GM18873 (cell line): ENCODE measurements at regions not wholly inside any gene's neighbourhood (a gene's known extent, or its start where the extent isn't known, plus 50 kb on each side); places are given as distances from the start of the nearest gene placed in this dataset.
"Not testable (repeated sequence)": the region's sequence is repeated elsewhere in the genome, so short reads cannot be mapped to it uniquely, and the experiment has no call there.

Experiments
- ATAC-seq: cut with Tn5 transposase; IDR thresholded peaks from one replicate; pipeline ENCODE4 v1.9.1; 2021; ENCODE audit warnings: mild to moderate bottlenecking, moderate library complexity, moderate number of reproducible peaks; ENCODE audit not compliant: unreplicated experiment, low FRiP score

- ATAC-seq, result no peak
Observed at GRCh38 chr13:78160793-78161192, 242.2 kb upstream of the EDNRB start.

DNA sequence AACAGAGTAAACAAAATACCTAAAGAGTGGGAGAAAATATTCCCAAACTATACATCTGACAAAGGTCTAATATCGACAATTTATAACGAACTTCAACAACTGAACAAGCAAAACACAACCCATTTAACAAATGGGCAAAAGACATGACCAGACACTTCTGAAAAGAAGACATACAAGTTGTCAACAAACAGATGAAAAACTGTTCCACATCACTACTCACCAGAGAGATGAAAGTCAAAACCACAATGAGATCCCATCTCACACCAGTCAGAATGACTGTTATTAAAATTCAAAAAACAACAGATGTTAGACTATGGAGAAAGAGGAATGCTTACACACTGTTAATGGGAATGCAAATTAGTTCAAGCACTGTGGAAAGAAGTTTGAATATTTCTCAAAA is 233.8 kb upstream of the EDNRB start:
- ATAC-seq, result no peak

- no peak for ATAC-seq
Observed at GRCh38 chr13:78147905-78148304, 229.3 kb upstream of the EDNRB start.

- ATAC-seq, result no peak
Observed at GRCh38 chr13:78145276-78145675, 226.6 kb upstream of the EDNRB start.

DNA sequence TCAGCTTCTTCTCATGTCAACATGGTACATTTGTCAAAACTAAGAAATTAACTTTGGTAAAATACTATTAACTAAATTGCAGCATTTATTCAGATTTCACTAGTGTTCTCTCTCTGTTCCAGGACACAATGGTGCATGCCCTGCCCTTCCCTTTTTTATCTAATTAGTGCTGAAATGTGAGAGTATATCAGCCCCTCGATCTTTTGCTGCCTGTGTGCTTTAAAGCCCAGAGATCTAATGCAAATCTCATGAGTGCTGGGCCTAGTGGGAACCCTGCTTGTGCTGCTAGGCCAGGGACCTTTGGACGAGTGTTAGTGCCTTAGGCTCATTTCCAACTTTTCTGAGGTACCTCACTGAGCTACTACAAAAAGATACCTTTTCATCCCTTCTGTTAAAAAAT is 221.1 kb upstream of the EDNRB start:
- ATAC-seq, result no peak

- ATAC-seq, result no peak
Observed at GRCh38 chr13:78138756-78139155, 220.1 kb upstream of the EDNRB start.

- ATAC-seq, result peak; percentile 80
Observed at GRCh38 chr13:78137404-78138142, 218.9 kb upstream of the EDNRB start.

DNA sequence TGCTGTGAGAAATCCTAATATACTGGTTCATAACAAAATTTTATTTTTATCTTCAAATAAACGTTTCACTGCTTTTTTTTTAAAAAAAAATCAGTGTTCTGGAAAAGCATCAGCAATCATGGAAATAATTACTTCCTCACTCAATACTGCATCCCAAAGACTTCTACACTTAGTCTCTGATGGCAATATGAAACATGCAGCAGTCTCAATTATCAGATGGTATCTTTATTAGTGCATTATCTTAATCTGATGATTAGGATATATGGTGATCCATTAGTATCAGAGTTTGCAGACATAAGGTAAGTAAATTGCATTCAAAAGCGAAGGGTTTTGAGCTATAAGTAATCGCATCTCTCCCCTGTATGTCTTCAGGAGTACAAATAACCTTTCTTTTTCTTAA is 218.3 kb upstream of the EDNRB start:
- ATAC-seq, result no peak

DNA sequence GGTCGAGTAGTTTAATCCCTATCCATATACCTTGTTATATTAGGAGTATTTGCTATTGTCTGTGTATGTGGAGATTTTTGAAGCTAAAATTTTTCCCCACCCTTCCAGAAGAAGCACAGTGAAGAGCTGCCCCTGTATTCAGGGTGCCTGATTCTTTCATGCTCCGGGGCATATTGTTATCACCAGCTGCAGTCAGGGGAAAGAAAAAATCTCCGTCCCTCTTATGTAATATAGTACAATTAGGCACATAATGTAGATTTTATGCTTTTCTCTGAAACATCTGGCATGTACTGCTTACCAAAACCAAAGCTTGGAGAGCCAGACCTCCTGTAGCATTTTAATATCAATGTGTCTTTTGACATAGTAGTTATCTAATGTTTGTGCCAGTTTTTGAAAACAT is 214.9 kb upstream of the EDNRB start:
- ATAC-seq, result no peak

DNA sequence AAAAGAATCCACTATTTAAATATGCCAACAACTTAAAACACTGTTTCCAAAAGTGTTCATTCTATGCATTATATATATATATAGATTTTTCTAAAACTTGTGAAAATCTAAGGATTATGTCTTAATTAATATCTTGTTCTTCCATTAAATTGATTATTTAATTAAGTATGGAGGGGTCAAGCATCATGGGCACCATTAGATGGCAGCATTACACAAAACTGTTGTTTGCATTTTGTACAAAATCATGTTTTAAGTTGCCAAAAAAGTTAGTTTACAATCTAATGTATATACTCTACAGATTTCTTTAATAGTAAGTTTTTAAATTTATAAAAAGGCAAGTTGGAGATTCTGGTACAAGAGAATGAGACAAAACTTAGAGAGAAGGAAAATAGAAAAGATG is 213.2 kb upstream of the EDNRB start:
- ATAC-seq, result no peak

DNA sequence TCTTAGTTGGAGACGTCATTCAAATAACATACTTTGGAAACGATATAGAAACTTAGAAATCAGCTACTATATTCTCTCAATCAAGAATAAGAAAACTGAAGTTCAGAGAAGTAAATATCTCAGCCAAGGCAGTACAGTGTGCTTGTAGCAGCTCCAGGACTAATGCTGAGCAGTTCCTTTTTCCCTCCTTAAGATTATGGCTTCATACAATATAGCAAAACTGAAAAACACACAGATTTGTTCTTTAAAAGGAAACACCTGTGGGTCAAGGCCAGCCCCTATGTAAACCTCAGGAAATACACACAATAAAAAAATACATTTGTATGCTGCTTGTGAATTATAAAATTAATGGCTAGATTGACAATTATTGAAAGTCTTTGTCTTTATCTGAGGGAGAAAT is 212.7 kb upstream of the EDNRB start:
- ATAC-seq, result no peak

- ATAC-seq, result no peak
Observed at GRCh38 chr13:78129823-78130222, 211.2 kb upstream of the EDNRB start.

GRCh38 chr13:78129359-78129758 is 210.7 kb upstream of the EDNRB start:
- ATAC-seq, result no peak

GRCh38 chr13:78121459-78122348 is 203.1 kb upstream of the EDNRB start:
- ATAC-seq, result no peak

DNA sequence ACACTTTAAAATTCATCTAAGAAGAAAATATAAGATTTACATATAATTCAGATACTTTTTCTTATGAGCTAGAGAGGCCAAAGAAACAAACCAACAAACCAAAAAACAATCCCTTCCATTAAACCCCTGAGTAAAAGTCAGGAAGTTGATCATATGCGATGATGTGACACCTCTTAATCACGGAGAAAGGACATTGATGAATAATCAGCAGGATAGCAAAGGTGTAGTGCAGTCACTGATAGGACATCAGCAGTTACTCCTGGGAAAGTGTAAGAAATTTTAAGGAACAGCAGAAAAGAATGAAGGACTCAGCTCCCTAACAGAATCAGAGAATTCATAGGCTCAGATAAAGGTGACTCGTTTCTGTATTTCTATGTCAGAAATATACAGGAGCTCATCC is 202.4 kb upstream of the EDNRB start:
- no peak for ATAC-seq

GRCh38 chr13:78120144-78120543 is 201.5 kb upstream of the EDNRB start:
- ATAC-seq, result not testable (repeated sequence)

GRCh38 chr13:78117070-78117469 is 198.4 kb upstream of the EDNRB start:
- ATAC-seq, result not testable (repeated sequence)

DNA sequence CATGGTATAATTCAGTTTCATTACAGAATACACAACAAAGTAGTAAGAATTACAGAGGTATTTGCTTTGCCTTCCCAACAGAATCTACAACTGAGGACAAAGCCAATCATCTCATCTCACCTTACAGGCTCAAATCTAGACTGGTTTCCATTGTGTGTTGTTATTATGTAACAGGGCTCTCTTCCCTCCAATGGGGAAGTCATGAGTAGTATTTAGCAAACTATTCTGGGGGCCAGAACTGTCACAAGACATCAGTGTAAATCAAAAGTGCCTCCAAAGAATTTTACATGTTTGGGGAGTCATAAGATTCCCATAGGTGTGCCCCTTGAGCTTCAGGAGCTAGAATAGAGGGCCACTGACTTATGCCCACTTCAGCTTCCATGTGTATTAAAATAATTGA is 187.0 kb upstream of the EDNRB start:
- ATAC-seq, result no peak

GRCh38 chr13:78103936-78104335 is 185.3 kb upstream of the EDNRB start:
- ATAC-seq, result no peak

- no peak for ATAC-seq
Observed at GRCh38 chr13:78102741-78103140, 184.1 kb upstream of the EDNRB start.

DNA sequence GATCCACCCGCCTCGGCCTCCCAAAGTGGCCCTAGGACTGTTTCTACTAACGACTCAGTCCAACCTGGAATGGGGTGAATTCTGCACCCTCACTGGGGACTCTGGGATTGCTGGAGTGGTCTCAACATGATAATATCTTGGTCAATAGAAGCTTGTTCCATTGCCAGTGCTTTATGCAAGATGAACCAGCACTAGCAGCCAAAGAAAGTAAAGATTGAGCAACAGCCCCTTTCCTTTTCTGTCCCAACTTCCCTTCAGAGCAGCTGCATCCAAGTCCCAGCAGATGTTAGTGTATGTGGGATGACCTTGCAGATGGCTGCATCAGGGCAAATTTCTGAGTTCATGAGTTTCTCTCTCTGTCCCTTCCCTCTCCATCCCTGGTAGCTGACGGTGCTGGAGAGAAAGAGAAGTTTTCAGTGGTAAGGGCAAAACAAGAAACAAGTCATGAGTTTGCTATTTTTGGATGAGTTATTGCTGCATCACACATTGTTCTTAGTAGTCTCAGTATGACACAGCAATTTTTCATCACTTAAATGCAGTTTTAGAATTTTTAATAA is 183.6 kb upstream of the EDNRB start:
- no peak for ATAC-seq
